ENCODE measurements at regions not wholly inside any gene's neighbourhood (a gene's known extent, or its start where the extent isn't known, plus 50 kb on each side); places are given as distances from the start of the nearest gene placed in this dataset.

DNA sequence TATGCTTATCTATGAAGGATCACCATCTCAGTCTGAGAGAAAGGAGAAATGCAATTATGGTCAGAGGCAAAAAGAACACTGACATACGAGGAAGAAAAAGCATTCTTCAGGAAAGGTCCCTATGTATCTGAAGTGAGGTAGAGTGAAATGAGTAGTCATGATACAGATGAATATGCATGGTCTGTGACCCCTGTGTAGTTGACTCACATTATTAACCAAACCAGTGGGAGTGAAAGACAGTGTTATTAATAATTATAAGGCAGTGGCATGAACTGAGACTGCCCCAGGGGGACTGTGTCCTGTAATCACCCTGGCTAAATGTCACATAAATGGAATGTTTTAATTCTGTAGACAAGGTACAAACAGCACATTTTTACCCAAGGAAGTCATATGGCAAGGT lies 1320.2 kb upstream of the PCDH9 start:
- TF ChIP-seq, protein P1, sequence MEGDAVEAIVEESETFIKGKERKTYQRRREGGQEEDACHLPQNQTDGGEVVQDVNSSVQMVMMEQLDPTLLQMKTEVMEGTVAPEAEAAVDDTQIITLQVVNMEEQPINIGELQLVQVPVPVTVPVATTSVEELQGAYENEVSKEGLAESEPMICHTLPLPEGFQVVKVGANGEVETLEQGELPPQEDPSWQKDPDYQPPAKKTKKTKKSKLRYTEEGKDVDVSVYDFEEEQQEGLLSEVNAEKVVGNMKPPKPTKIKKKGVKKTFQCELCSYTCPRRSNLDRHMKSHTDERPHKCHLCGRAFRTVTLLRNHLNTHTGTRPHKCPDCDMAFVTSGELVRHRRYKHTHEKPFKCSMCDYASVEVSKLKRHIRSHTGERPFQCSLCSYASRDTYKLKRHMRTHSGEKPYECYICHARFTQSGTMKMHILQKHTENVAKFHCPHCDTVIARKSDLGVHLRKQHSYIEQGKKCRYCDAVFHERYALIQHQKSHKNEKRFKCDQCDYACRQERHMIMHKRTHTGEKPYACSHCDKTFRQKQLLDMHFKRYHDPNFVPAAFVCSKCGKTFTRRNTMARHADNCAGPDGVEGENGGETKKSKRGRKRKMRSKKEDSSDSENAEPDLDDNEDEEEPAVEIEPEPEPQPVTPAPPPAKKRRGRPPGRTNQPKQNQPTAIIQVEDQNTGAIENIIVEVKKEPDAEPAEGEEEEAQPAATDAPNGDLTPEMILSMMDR (IDR thresholded peaks at IDR 0.05), result no peak
- TF ChIP-seq POLR2AphosphoS5 (IDR thresholded peaks at IDR 0.05) (no peak), POLR2A (IDR thresholded peaks at IDR 0.05) (no peak)

Data from transverse colon (tissue), 4 donors.